B cell (primary cell): ENCODE measurements at regions not wholly inside any gene's neighbourhood (a gene's known extent, or its start where the extent isn't known, plus 50 kb on each side); places are given as distances from the start of the nearest gene placed in this dataset.

ENCODE experiments used
- ATAC-seq: fragments of 200-7000 bp; cut with Tn5 transposase; one replicate; pipeline ENCODE4 v1.10.0; 2021; ENCODE audit warnings: low read depth, mild to moderate bottlenecking, moderate number of reproducible peaks, moderate library complexity
- CTCF ChIA-PET: fragments of 350-600 bp; sonication (Branson Sonifier 250); formaldehyde crosslinking; loops from one replicate; lab custom pipeline; 2021; ENCODE audit warnings: antibody characterized with exemption, inconsistent platforms; lab: Charles Lee
- POLR2A ChIA-PET: fragments of 350-600 bp; sonication (Branson Sonifier 250); formaldehyde crosslinking; loops from one replicate; lab custom pipeline; 2021; ENCODE audit warnings: antibody characterized with exemption; lab: Charles Lee
- DNase-seq: peaks from one replicate; pipeline ENCODE4 v3.0.0; 2013
- H2AFZ ChIP-seq: 2 replicates; pipeline ENCODE4 v1.6.1; 2012; ENCODE audit warnings: mild to moderate bottlenecking, low read depth, low read length; ENCODE audit not compliant: insufficient read depth, poor library complexity, severe bottlenecking
- H3K27ac ChIP-seq, 2 donors: 1 replicate in 1 of 2; 2 replicates in 1 of 2; pipeline ENCODE4 v1.5.1; 2012 to 2013; ENCODE audit warnings: low read length in 2 of 2, mild to moderate bottlenecking in 2 of 2, moderate library complexity in 1 of 2
- H3K27me3 ChIP-seq, 4 experiments: fragments of 200-600 bp in 1 of 4; sonication (generic) in 1 of 4; replicated peaks in 1 of 4; 1 replicate in 2 of 4; 2 replicates in 2 of 4; pipeline versions ENCODE4 v1.6.1 to v1.7.0; 2013 to 2016; ENCODE audit warnings: low read length in 3 of 4, mild to moderate bottlenecking in 2 of 4, mixed read lengths in 1 of 4, moderate library complexity in 1 of 4; ENCODE audit not compliant: insufficient read depth in 4 of 4, control insufficient read depth in 3 of 4; ENCODE audit errors: control extremely low read depth in 1 of 4
- H3K36me3 ChIP-seq, 2 experiments: replicated peaks in 1 of 2; 1 replicate in 1 of 2; 2 replicates in 1 of 2; pipeline versions ENCODE4 v1.6.1 to v1.7.1; 2013; ENCODE audit warnings: low read length in 1 of 2; ENCODE audit not compliant: insufficient read depth in 2 of 2, control insufficient read depth in 1 of 2; ENCODE audit errors: control extremely low read depth in 1 of 2, extremely low read depth in 1 of 2
- H3K4me1 ChIP-seq, 2 donors: fragments of 200-600 bp in 1 of 2; sonication (generic) in 1 of 2; 1 replicate in 1 of 2; 2 replicates in 1 of 2; pipeline versions ENCODE4 v1.5.1 to v1.6.1; 2013 to 2017; ENCODE audit warnings: low read length in 2 of 2; ENCODE audit not compliant: control insufficient read depth in 2 of 2, insufficient read depth in 2 of 2
- H3K4me2 ChIP-seq: replicated peaks from 2 replicates; pipeline ENCODE3; 2012; ENCODE audit warnings: mild to moderate bottlenecking, low read depth, low read length; ENCODE audit not compliant: poor library complexity, severe bottlenecking
- H3K4me3 ChIP-seq, 5 experiments: fragments of 200-600 bp in 1 of 5; sonication (generic) in 1 of 5; 1 replicate in 3 of 5; 2 replicates in 2 of 5; pipeline versions ENCODE4 v1.5.1 to v1.7.0; 2011 to 2016; ENCODE audit warnings: low read length in 4 of 5, mild to moderate bottlenecking in 4 of 5, low read depth in 2 of 5, control low read depth in 1 of 5, moderate library complexity in 1 of 5; ENCODE audit not compliant: insufficient read depth in 1 of 5; ENCODE audit errors: control extremely low read depth in 1 of 5, extremely low read depth in 1 of 5
- H3K79me2 ChIP-seq: fragments of 200-600 bp; sonication (generic); one replicate; pipeline ENCODE4 v1.6.0; 2016; ENCODE audit warnings: low read length; ENCODE audit not compliant: control insufficient read depth, insufficient read depth
- H3K9ac ChIP-seq: fragments of 200-600 bp; sonication (generic); 2 replicates; pipeline ENCODE4 v1.6.1; 2017; ENCODE audit warnings: mild to moderate bottlenecking, low read length, moderate library complexity
- H3K9me3 ChIP-seq, 3 donors: one replicate each; pipeline versions ENCODE4 v1.6.1 to v1.7.1; 2013; ENCODE audit warnings: low read length in 2 of 3; ENCODE audit not compliant: control insufficient read depth in 2 of 3, insufficient read depth in 1 of 3; ENCODE audit errors: control extremely low read depth in 1 of 3
- H4K20me1 ChIP-seq: 2 replicates; pipeline ENCODE4 v1.6.0; 2012; ENCODE audit warnings: mild to moderate bottlenecking, low read length; ENCODE audit not compliant: insufficient read depth, control insufficient read depth, poor library complexity, severe bottlenecking
- H3K27ac Mint-ChIP-seq: one replicate; pipeline ENCODE4 v1.8.0; 2021; ENCODE audit warnings: mixed read lengths
- H3K27me3 Mint-ChIP-seq: one replicate; pipeline ENCODE4 v1.8.0; 2021; ENCODE audit warnings: mixed read lengths
- H3K4me1 Mint-ChIP-seq: one replicate; pipeline ENCODE4 v1.8.0; 2021; ENCODE audit warnings: mixed read lengths
- H3K4me3 Mint-ChIP-seq: one replicate; pipeline ENCODE4 v1.8.0; 2021; ENCODE audit warnings: mixed read lengths
- H3K9me3 Mint-ChIP-seq: one replicate; pipeline ENCODE4 v1.8.0; 2022; ENCODE audit warnings: mixed read lengths; ENCODE audit not compliant: insufficient read depth
- CTCF ChIP-seq: fragments of 200-600 bp; IDR thresholded peaks from one replicate; pipeline ENCODE4 v1.8.0; 2022; ENCODE audit warnings: antibody characterized with exemption, mild to moderate bottlenecking
- EZH2 ChIP-seq: IDR thresholded peaks from 2 replicates; pipeline ENCODE4 v1.6.1; 2012; ENCODE audit warnings: borderline replicate concordance, low read depth, mild to moderate bottlenecking, moderate library complexity, low read length; ENCODE audit not compliant: insufficient read depth, poor library complexity, severe bottlenecking
- WGBS: methylation state at CpG from one replicate; pipeline ENCODE4 v1.1.5; 2013; ENCODE audit warnings: missing lambda C conversion rate; ENCODE audit not compliant: insufficient coverage; 5-methylcytosine and 5-hydroxymethylcytosine counted together
- intact Hi-C: fragments of 100-400 bp; cut with micrococcal nuclease; formaldehyde crosslinking; loops from one replicate; pipeline ENCODE4 v1.10.0; 2022

- H3K9me3 Mint-ChIP-seq: peaks cover 4% of the 10 kb centered on the region
- no peaks in the 10 kb centered on the region for H3K4me1 Mint-ChIP-seq
- intact Hi-C loops: no loop called here
- H3K27me3 ChIP-seq: no peaks in the 10 kb centered on the region
- WGBS: no CpG with 5 or more reads among the region's 1 CpG
- H3K36me3 ChIP-seq: no peaks in the 10 kb centered on the region
- H3K4me2 ChIP-seq: no peak overlapping the region
- no peaks in the 10 kb centered on the region for H4K20me1 ChIP-seq
- POLR2A ChIA-PET: no interaction called here
- TF ChIP-seq CTCF: no peak
- TF ChIP-seq EZH2: no peak
- CTCF ChIA-PET: no interaction called here
- no peaks in the 10 kb centered on the region for H3K4me1 ChIP-seq
- H3K27ac ChIP-seq: no peak overlapping the region
- H3K79me2 ChIP-seq: no peaks in the 10 kb centered on the region
- H3K9me3 ChIP-seq: no peaks in the 10 kb centered on the region
- no peaks in the 10 kb centered on the region for H3K27me3 Mint-ChIP-seq
- DNase-seq (no peak), ATAC-seq (no peak)
- H3K4me3 Mint-ChIP-seq: no peak overlapping the region
- no peak overlapping the region for H3K9ac ChIP-seq
- H3K27ac Mint-ChIP-seq: no peak overlapping the region
- H2AFZ ChIP-seq: no peak overlapping the region
- no peak overlapping the region for H3K4me3 ChIP-seq
Measured at GRCh38 chr13:88541994-88542393, 870.8 kb downstream of the SLITRK5 start.

- Histone ChIP-seq H3K36me3 (no peaks in the 10 kb centered on the region), H2AFZ (no peak overlapping the region), H3K9ac (no peak overlapping the region), H3K27me3 (no peaks in the 10 kb centered on the region), H3K4me3 (no peak overlapping the region), H3K4me2 (no peak overlapping the region), H3K27ac (no peak overlapping the region), H3K4me1 (no peaks in the 10 kb centered on the region), H3K9me3 (no peaks in the 10 kb centered on the region), H3K79me2 (no peaks in the 10 kb centered on the region), H4K20me1 (no peaks in the 10 kb centered on the region)
- Mint-ChIP-seq H3K4me3 (no peak overlapping the region), H3K4me1 (no peaks in the 10 kb centered on the region), H3K9me3 (peaks cover 4% of the 10 kb centered on the region), H3K27ac (no peak overlapping the region), H3K27me3 (no peaks in the 10 kb centered on the region)
- no peak for TF ChIP-seq EZH2
- TF ChIP-seq CTCF: no peak
- intact Hi-C loops: no loop called here
- DNase-seq (no peak), ATAC-seq (no peak)
- WGBS: 100% methylated on average over 1 of the region's 1 CpG
- ChIA-PET POLR2A (no interaction called here), CTCF (no interaction called here)
Measured at GRCh38 chr13:88544836-88545235, 873.7 kb downstream of the SLITRK5 start.
